Calu3 (cell line): ENCODE measurements at regions not wholly inside any gene's neighbourhood (a gene's known extent, or its start where the extent isn't known, plus 50 kb on each side); places are given as distances from the start of the nearest gene placed in this dataset.

Experiments used
- BruUV-seq: library from RNA; stranded (reverse); fragments of 400-500 nt; replicated peaks from 2 replicates; lab custom pipeline; 2021; lab: Mats Ljungman, UMichigan
- CTCF ChIA-PET: fragments of 300-600 bp; sonication (Branson Sonifier 250); formaldehyde crosslinking; loops from one replicate; lab custom pipeline; 2022; ENCODE audit warnings: antibody characterized with exemption; lab: Charles Lee
- DNase-seq: peaks from one replicate; pipeline ENCODE4 v3.0.0; 2022
- H3K27ac Mint-ChIP-seq: one replicate; pipeline ENCODE4 v1.8.0; 2022; ENCODE audit warnings: mixed read lengths; ENCODE audit not compliant: unreplicated experiment
- H3K27me3 Mint-ChIP-seq: one replicate; pipeline ENCODE4 v1.8.0; 2022; ENCODE audit warnings: mixed read lengths; ENCODE audit not compliant: unreplicated experiment
- H3K36me3 Mint-ChIP-seq: one replicate; pipeline ENCODE4 v1.8.0; 2022; ENCODE audit warnings: mild to moderate bottlenecking, moderate library complexity, mixed read lengths; ENCODE audit not compliant: insufficient read depth, unreplicated experiment
- H3K4me1 Mint-ChIP-seq: one replicate; pipeline ENCODE4 v1.8.0; 2022; ENCODE audit warnings: mild to moderate bottlenecking, low read depth, mixed read lengths; ENCODE audit not compliant: unreplicated experiment
- H3K4me3 Mint-ChIP-seq: one replicate; pipeline ENCODE4 v1.8.0; 2022; ENCODE audit warnings: mild to moderate bottlenecking, low read depth, moderate library complexity, mixed read lengths; ENCODE audit not compliant: unreplicated experiment
- H3K9me3 Mint-ChIP-seq: one replicate; pipeline ENCODE4 v1.8.0; 2022; ENCODE audit warnings: low read depth, mixed read lengths; ENCODE audit not compliant: unreplicated experiment
- CTCF ChIP-seq: fragments of 200-600 bp; IDR thresholded peaks from one replicate; pipeline ENCODE4 v1.8.0; 2022; ENCODE audit warnings: antibody characterized with exemption; ENCODE audit not compliant: unreplicated experiment
- intact Hi-C: fragments of 100-400 bp; cut with micrococcal nuclease; formaldehyde crosslinking; loops from one replicate; pipeline ENCODE4 v1.10.0; 2022; ENCODE audit not compliant: unreplicated experiment

GRCh38 chr6:91098006-91098405, 511.1 kb upstream of the MAP3K7 start:
- no peaks in the 10 kb centered on the region for H3K27me3 Mint-ChIP-seq
- DNase-seq = no peak
- CTCF ChIA-PET = no interaction called here
- no peak for TF ChIP-seq CTCF
- no peaks in the 10 kb centered on the region for H3K36me3 Mint-ChIP-seq
- no peak overlapping the region for H3K27ac Mint-ChIP-seq
- no peaks in the 10 kb centered on the region for H3K9me3 Mint-ChIP-seq
- H3K4me3 Mint-ChIP-seq = no peak overlapping the region
- intact Hi-C loops = no loop called here
- no TSS peak for BruUV-seq
- no peaks in the 10 kb centered on the region for H3K4me1 Mint-ChIP-seq

- Mint-ChIP-seq H3K4me3 (no peak overlapping the region), H3K27ac (no peak overlapping the region), H3K27me3 (no peaks in the 10 kb centered on the region), H3K36me3 (no peaks in the 10 kb centered on the region), H3K4me1 (no peaks in the 10 kb centered on the region), H3K9me3 (no peaks in the 10 kb centered on the region)
- no peak for DNase-seq
- BruUV-seq = no TSS peak
- CTCF ChIA-PET = no interaction called here
- no peak for TF ChIP-seq CTCF
- intact Hi-C loops = no loop called here
Observed at GRCh38 chr6:91097364-91097763, 510.5 kb upstream of the MAP3K7 start.

- DNase-seq = no peak
- no TSS peak for BruUV-seq
- intact Hi-C loops = no loop called here
- CTCF ChIA-PET = no interaction called here
- no peak for TF ChIP-seq CTCF
- no peaks in the 10 kb centered on the region for H3K9me3 Mint-ChIP-seq
- no peak overlapping the region for H3K27ac Mint-ChIP-seq
- H3K4me1 Mint-ChIP-seq = no peaks in the 10 kb centered on the region
- H3K4me3 Mint-ChIP-seq = no peak overlapping the region
- no peaks in the 10 kb centered on the region for H3K27me3 Mint-ChIP-seq
- no peaks in the 10 kb centered on the region for H3K36me3 Mint-ChIP-seq
Observed at GRCh38 chr6:91094806-91095475, 508.1 kb upstream of the MAP3K7 start.

- no peak for DNase-seq
- BruUV-seq = no TSS peak
- intact Hi-C loops = no loop called here
- H3K27ac Mint-ChIP-seq = no peak overlapping the region
- no peaks in the 10 kb centered on the region for H3K9me3 Mint-ChIP-seq
- CTCF ChIA-PET = no interaction called here
- TF ChIP-seq CTCF = no peak
- H3K4me3 Mint-ChIP-seq = no peak overlapping the region
- no peaks in the 10 kb centered on the region for H3K36me3 Mint-ChIP-seq
- H3K4me1 Mint-ChIP-seq = no peaks in the 10 kb centered on the region
- no peaks in the 10 kb centered on the region for H3K27me3 Mint-ChIP-seq
Observed at GRCh38 chr6:91094341-91094740, 507.5 kb upstream of the MAP3K7 start.
